NCI-H2029 (cell line): ENCODE measurements at regions not wholly inside any gene's neighbourhood (a gene's known extent, or its start where the extent isn't known, plus 50 kb on each side); places are given as distances from the start of the nearest gene placed in this dataset.

Experiments
- DNase-seq: peaks from one replicate; lab custom pipeline; 2025; lab: John Stamatoyannopoulos, UW

DNA sequence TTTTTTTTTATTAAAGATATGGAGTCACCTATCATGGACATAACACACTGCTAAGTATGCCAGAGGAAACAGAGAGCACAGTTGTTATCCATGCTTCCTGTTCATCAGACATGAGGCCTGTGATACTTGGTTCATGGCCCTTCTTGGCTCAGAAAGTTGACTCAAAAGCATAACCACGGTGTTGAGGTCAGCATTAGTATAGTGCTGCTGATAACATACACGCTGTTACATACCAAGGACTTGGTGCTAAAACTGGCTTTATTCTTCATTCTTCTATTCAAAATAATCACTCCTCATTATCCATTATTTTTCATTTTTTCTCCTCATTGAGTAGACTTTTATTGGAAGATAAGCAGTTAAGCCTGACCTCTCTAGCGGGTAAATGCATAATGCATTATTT lies 464.1 kb downstream of the ADGRL2 start:
- DNase-seq = no peak

DNA sequence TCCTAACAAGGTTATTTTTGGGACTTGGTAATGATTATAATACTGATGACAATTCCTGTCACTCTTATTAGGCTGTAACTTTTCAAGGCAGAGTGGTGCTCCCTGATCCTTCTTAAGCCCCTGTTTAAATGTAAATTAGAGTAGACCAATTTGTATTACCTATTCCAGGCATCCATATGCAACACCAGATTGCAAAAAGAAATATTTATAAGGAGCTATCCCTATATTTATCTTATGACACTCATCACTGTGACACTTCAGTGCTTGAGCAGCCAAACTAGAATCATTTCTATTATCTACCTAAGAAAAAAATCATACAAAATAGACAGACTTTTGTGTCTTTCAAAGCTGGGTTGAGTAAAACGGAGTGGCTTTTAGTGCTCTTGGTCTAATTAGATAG lies 462.7 kb downstream of the ADGRL2 start:
- DNase-seq = no peak

DNA sequence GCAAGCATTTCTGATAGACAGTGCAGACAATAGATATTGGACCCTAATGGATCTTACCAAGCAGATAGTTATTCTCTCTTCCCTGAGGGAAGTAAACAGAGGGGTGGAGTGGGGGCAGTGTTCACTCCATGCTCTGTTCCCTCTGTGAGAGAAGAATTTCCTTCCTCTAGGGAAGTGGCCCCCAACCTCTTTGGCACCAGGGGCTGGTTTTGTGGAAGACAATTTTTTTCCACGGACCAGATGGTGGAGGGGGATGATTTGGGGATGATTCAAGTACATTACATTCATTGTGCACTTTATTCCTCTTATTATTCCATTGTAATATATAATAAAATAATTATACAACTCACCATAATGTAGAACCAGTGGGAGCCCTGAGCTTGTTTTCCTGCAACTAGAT lies 459.9 kb downstream of the ADGRL2 start:
- no peak for DNase-seq

DNA sequence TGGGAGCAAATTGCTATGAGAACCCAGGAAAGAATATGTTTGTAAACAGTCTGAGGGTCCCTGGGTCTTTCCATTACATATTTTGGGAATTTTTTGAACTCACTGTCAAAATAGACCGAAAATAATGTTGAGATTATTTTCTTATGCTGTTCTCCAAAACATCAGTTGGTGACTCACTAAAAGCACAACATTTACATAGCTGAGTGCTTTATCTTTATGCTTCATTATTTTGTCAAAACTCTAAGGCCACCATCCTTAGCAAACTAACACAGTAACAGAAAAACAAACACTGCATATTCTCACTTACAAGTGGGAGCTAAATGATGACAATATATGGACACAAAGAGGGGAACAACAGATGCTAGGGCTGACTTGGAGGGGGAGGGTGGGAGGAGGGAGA lies 459.3 kb downstream of the ADGRL2 start:
- no peak for DNase-seq

DNA sequence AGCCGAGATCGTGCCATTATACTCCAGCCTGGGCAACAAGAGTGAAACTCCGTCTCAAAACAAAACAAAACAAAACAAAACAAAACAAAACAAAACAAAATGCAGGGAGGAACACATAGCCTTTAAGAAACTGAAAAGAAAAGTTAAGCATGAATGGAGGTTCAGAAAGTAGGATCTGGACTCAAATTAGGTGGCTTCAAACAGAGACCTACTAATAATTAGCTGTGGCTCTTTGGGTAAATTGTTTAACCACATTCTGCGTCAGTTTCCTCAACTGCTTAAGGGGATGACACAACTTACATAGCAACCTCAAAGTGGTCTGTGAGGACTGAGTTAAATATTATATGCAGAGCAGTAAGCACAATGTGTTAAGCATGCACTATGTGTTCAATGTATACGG lies 458.2 kb downstream of the ADGRL2 start:
- no peak for DNase-seq

DNA sequence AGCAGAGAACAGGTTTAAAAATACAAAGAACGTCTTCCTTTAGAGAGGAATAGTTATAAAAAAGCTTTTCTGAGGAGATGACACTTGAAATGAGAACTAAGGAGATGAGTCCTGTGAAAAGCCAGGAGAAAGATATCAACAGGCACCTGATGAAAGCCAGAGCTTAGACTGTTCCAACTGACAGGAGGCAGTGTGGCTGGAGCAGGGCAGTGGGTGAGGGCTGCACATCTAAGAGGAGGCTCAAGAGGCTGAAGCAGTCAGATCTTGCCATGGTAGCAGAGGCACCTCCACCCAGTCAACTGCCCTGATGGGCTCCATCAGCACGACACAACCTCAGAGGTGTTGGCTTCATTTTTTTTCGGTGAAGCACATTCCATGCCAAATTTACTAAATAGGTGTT lies 445.3 kb downstream of the ADGRL2 start:
- no peak for DNase-seq

DNA sequence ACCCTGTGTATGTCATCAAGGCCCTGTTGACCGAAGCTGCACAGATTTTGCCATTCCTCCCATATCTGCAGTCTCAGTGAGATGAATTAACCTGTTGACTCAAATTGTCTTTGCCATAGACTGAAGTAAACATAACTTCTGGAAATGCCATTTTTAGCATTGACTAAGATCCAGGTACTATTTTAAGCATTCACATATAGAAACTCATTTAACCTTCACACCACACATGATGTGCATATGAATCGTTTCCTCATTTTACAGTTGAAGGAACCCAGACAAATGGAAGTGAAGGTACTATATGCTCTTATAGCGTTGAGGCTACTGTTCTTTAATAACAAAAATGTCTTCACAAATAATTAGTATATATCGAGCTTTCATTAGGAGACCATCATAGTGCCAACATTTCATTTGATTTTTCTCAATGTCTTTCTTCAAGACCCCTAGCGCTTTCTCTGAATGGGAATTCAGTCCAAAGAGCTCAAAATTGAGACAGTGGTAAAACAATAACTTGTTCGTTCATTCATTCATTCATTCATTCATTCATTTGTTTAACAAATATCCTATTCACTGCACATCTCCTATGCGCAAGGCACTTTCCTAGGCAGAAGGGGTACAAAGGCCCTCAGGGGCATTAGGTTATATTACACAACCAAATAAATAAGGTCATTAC lies 444.7 kb downstream of the ADGRL2 start:
- DNase-seq = no peak

DNA sequence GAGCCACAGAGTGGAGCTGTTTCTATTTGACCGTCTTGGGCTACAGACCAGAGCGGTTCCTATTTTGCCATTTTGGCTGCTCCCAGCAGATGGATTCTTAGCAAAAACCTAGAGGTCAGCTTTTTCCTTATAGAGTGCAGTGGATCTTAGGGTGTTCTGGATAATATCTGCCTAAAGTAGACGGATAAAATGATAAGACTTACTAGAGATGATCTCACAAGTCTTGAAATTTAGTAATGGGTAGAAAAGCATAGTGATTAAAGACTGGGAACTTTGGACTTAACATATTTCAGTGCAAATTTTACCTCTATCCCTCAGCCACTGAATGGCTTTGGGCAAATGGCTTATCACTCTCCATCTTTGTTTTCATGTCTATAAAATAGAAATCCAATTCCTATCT lies 439.8 kb downstream of the ADGRL2 start:
- DNase-seq = no peak

DNA sequence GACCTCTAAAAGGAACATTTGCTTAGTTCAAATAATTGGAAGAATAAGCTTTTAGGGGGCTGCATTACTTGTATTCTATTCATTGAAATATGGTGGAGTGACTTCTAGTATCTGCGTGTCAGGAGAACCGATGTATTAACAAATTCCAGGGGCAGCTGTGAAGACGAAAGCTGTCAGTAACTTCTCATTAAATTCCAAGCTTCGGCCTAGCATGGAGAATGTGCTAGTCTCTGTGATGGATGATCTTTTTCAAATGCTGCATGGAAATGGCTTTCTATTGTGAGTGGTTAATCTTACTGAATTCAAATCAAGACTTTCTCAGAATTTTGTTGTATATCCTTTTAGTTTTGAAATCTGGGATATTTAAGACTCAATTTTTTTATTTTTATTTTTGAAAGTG lies 429.9 kb downstream of the ADGRL2 start:
- no peak for DNase-seq

GRCh38 chr1:82227306-82228095 lies 426.8 kb downstream of the ADGRL2 start:
- peak; percentile 20 for DNase-seq

- no peak for DNase-seq
Measured at GRCh38 chr1:82226186-82226505, 425.4 kb downstream of the ADGRL2 start.

DNA sequence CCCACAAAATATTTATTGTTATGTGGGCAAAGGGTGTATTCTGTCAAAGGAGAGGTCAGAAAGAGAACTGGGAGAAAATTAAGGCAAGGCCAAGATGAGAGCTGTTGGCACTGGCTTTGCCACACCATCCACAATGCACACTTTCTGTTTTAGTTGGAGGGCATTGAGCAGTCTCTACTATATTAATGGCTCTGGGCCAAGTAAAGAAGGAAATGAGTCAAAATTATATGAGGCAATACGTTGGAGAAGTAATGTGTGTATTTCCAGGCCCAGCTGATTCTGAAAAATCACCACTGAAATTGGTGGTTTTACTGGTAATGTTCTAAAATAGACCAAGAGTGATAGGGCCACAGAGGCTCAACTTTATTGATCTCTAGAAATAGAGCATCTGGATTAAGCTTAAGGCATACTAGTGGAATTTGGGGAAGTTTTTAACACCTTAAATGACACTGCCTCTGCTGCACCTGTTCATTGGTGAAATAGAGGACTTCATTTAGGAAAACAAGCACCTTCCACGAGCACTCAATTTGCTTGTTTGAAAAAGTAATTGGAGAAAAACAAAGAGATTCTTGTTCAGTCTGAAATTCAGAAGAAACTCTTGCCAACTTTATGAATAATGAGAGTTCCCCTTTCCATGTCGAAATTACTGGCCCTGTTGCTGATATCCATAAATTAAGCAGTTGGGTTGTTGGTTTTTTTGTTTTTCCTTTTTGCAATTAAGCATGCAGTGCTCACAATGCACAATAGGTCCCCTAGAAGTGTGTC lies 424.9 kb downstream of the ADGRL2 start:
- peak; percentile 33 for DNase-seq

DNA sequence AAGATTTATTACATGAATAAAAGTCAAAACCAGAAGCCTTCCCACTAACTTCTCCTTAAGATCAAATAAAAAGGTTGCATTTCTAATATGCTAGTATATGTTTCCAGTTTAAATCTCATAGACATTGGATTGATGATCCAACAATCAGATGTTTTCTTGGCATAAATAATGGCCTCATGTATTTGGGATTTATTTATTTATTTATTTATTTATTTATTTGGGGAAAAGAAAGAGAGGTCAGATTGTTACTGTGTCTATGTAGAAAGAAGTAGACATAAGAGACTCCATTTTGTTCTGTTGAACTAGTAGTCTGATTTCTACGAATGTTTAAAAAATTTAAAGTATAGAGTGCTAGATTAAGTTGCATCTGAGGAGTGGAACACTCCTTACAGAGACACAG lies 422.4 kb downstream of the ADGRL2 start:
- DNase-seq = no peak

DNA sequence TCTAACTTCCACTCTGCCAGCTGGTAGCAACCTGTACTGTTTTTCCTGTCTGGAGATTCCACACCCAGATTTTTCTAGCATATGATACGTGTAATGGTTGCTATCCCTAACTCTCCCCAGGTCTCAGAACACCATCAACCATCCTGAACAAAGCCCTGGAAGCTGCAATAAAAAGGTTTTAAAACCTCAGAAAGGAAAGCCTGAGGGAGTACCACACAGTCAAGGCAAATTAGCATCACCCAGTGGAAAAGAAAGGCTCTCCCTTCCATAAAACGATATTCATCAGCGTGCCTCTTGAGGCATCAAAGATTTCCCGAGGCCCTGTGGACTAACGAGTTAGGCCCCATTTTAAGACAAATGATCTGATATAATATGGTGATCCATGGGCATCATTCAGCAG lies 421.0 kb downstream of the ADGRL2 start:
- no peak for DNase-seq

DNA sequence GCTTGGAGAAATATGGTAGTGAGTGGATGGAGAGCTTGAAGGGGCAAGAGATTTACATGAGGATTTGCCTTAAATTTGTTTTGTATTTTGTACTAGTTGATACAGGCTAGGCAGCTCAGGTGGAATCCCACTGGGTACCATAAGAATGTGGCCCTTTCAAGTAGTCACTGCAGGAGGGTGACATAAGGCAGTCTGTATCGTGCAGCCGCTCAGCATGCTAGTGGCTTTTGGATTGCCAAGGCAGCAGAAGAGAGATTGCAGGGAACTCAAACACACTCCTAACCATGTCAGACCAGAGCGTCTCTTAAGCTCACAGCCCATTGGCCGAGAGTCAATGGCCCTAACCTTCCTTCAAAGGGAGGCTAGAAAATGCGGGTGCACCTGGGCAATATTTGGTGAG lies 420.0 kb downstream of the ADGRL2 start:
- no peak for DNase-seq

GRCh38 chr1:82219841-82220240 lies 419.1 kb downstream of the ADGRL2 start:
- DNase-seq = no peak

DNA sequence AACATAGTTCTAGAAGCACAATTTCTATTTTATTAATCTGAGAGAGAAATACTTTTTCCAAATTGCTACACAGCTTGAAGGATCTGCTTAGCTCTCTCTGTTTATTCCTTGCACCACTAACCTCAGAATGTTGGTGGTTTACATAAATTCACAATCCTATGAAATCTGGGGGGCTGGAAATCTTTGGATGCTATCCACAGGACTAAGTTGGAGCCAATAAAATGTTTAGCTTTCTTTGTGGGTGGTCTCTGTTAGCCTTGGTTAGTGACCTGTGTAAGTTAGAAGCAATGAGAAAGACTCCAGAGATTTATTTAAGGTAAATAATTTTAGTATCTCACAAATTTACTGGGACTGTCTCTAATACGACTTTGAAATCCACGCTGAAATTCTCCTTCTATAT lies 418.1 kb downstream of the ADGRL2 start:
- no peak for DNase-seq

DNA sequence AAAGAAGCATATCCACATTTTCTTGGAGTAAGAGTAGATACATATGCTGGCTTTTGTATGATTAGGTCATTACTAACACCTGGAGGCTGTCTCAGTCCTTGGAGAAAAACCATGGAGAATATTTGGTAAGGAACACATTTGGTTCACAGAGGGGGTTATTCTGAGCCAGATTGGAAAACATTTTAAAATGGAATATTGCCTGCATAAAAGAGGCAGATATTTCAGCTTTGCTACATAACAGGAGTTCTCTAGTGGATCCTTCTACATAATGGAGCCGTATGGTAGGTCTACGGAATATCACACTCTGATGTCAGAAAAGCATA lies 415.1 kb downstream of the ADGRL2 start:
- DNase-seq = peak; percentile 3

- DNase-seq = no peak
Measured at GRCh38 chr1:82215056-82215852, 414.5 kb downstream of the ADGRL2 start.

DNA sequence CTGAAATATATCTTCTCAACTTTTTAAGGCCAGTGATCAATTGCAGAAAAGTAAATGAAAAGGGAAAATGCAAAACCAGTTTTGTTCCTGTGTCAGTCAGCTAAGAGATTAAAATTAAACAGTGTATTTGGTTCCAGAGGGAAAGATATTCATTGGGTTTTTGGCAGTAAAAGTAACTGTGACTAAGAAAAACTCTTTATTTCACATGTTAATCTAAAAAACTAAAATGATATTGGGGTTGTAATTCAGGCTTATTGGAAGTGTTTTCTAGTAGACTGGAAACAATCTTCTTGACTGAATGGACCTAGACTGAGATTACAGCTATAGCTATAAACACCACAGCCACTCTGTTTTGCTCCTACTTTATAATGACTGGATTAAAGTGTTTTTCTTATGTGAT lies 413.9 kb downstream of the ADGRL2 start:
- no peak for DNase-seq

DNA sequence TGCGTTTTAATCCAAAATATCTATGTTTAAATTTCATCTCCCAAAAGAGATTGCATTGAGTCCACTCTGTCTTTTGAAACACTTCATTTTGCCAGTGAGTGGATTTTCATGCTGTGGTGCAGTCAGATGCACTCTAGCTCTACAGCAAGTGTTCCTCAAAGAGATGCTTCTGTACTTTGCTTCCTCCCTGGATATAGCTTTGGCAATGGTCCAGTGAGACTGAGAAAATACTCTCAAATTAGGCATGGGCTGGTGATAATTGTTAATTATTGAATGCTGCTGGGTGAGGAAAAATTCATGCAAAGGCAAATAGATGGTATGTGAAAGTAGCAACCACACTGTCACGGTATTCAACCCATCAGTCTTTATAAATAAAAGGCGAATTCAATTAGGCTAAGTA lies 396.9 kb downstream of the ADGRL2 start:
- no peak for DNase-seq

DNA sequence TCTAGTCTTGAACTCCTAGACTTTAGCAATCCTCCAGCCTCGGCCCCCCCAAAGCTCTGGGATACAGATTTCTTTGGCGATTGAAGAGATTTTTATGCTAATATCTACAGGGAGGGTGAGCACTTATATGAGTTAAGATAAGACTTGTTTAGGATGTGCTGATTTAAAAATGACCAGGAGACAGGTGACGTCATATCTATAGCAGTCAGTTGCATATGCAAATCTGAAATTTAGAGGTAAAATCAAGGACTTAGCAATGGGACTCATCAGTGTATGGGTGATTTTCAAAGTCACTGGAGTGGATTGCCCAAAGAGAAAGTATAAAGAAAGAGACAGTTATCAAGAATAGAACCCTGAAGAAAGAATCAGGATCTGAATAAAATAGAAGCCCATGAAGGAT lies 394.5 kb downstream of the ADGRL2 start:
- no peak for DNase-seq

DNA sequence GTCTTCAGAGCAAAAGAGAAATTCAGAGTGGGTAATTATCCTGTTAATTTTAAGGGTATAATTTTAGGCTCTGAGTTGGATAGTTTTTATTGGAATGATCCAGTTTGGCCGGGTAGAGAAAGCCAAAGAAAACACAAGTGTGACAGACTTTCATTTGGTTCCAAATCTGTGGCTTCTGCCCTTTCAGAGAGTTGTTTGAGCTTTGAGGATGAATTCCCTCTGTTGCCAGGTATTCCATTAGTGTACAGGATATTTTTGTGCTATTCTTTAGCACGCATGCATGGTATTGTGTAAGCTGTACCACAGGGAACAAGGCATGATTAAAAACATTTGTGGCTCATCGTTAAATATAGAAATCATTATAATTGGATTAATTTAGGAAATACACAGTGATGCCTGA lies 384.4 kb downstream of the ADGRL2 start:
- DNase-seq = no peak
